K562 (cell line): ENCODE measurements at regions not wholly inside any gene's neighbourhood (a gene's known extent, or its start where the extent isn't known, plus 50 kb on each side); places are given as distances from the start of the nearest gene placed in this dataset.

Source experiments
- ATAC-seq: fragments of 200-7000 bp; cut with Tn5 transposase; 3 replicates; pipeline ENCODE4 v1.9.1; 2020; ENCODE audit warnings: moderate library complexity
- BruUV-seq: library from RNA; stranded (reverse); fragments of 400-500 nt; replicated peaks from 2 replicates; lab custom pipeline; 2021; lab: Mats Ljungman, UMichigan
- CTCF ChIA-PET: fragments of 300-600 bp; formaldehyde crosslinking; extraction: SDS; loops from one replicate; lab custom pipeline; 2021; ENCODE audit warnings: low intra/inter-chr PET ratio; lab: Yijun Ruan, JAX
- POLR2A ChIA-PET: fragments of 300-600, 350-650 bp; sonication (Branson Sonifier 250); formaldehyde crosslinking; extraction: SDS; loops from one replicate; lab custom pipeline; 2021; ENCODE audit warnings: antibody characterized with exemption, inconsistent platforms; lab: Yijun Ruan, JAX
- DNase-seq, 4 experiments: peaks; one replicate each; pipeline versions ENCODE4 v3.0.0 to v3.0.0-alpha.2; 2011 to 2018; ENCODE audit warnings: low spot score in 3 of 4, mixed read lengths in 3 of 4; ENCODE audit errors: extremely low read depth in 1 of 4
- FAIRE-seq: peaks from 2 replicates; lab custom pipeline; 2011; peaks lifted over from hg19 to GRCh38; lab: Jason Lieb, UNC
- H2AFZ ChIP-seq: 2 replicates; pipeline ENCODE4 v1.6.0; 2011; ENCODE audit warnings: low read depth, low read length, control low read depth, inconsistent platforms
- H3K27ac ChIP-seq: fragments of 200-600 bp; 3 replicates; pipeline ENCODE4 v1.8.0; 2011; ENCODE audit warnings: low read depth, mild to moderate bottlenecking, control low read depth, inconsistent platforms, low read length, moderate library complexity, mixed read lengths; ENCODE audit errors: extremely low read depth
- H3K27me3 ChIP-seq, 2 experiments: fragments of 300-600 bp in 1 of 2; 2 replicates in 1 of 2; 3 replicates in 1 of 2; pipeline versions ENCODE4 v1.6.0 to v1.8.0; 2011; ENCODE audit warnings: inconsistent platforms in 2 of 2, low read length in 2 of 2, mild to moderate bottlenecking in 1 of 2, mixed read lengths in 1 of 2, moderate library complexity in 1 of 2; ENCODE audit not compliant: control insufficient read depth in 2 of 2, insufficient read depth in 2 of 2
- H3K36me3 ChIP-seq: fragments of 300-600 bp; 3 replicates; pipeline ENCODE4 v1.8.0; 2011; ENCODE audit warnings: mild to moderate bottlenecking, low read length, inconsistent platforms; ENCODE audit not compliant: control insufficient read depth, insufficient read depth
- H3K4me1 ChIP-seq, 2 experiments: fragments of 200-600 bp in 1 of 2; replicated peaks in 1 of 2; 2 replicates in 1 of 2; 3 replicates in 1 of 2; pipeline versions ENCODE4 v1.5.1 to v1.8.0; 2011; ENCODE audit warnings: inconsistent platforms in 2 of 2, low read length in 2 of 2, mild to moderate bottlenecking in 1 of 2, mixed read lengths in 1 of 2, moderate library complexity in 1 of 2; ENCODE audit not compliant: control insufficient read depth in 2 of 2, insufficient read depth in 2 of 2
- H3K4me2 ChIP-seq: 2 replicates; pipeline ENCODE4 v1.6.1; 2011; ENCODE audit warnings: low read length, control low read depth, inconsistent platforms, mixed read lengths; ENCODE audit not compliant: insufficient read depth
- H3K4me3 ChIP-seq: fragments of 200-600 bp; sonication (generic), shearing (Covaris generic); 2 replicates; pipeline ENCODE4 v1.5.1; 2016; ENCODE audit warnings: control low read depth, inconsistent platforms
- H3K79me2 ChIP-seq: fragments of 200-600 bp; 3 replicates; pipeline ENCODE4 v1.8.0; 2011; ENCODE audit warnings: low read length, inconsistent platforms; ENCODE audit not compliant: control insufficient read depth, insufficient read depth
- H3K9ac ChIP-seq, 2 experiments: 2 replicates each; pipeline versions ENCODE4 v1.6.0 to v1.6.1; 2011; ENCODE audit warnings: low read depth in 2 of 2, low read length in 2 of 2, control low read depth in 1 of 2, inconsistent platforms in 1 of 2, mild to moderate bottlenecking in 1 of 2, mixed read lengths in 1 of 2; ENCODE audit not compliant: insufficient read depth in 1 of 2
- H3K9me1 ChIP-seq: one replicate; pipeline ENCODE4 v1.6.0; 2011; ENCODE audit warnings: inconsistent platforms, mild to moderate bottlenecking, low read length, moderate library complexity; ENCODE audit not compliant: control insufficient read depth, insufficient read depth
- H3K9me3 ChIP-seq: replicated peaks from 2 replicates; pipeline ENCODE4 v1.5.1; 2011; ENCODE audit warnings: low read depth, low read length, inconsistent platforms; ENCODE audit not compliant: control insufficient read depth, insufficient read depth
- H4K20me1 ChIP-seq: replicated peaks from 2 replicates; pipeline ENCODE4 v1.6.1; 2011; ENCODE audit warnings: low read length, inconsistent platforms, mixed read lengths; ENCODE audit not compliant: control insufficient read depth, insufficient read depth
- CBX3 ChIP-seq, 2 experiments: IDR thresholded peaks; 1 replicate in 1 of 2; 2 replicates in 1 of 2; pipeline ENCODE4 v1.6.1; 2012; ENCODE audit warnings: inconsistent platforms in 2 of 2, low read length in 2 of 2, borderline replicate concordance in 1 of 2, control low read depth in 1 of 2
- NFYB ChIP-seq: IDR thresholded peaks from 2 replicates; pipeline ENCODE4 v1.6.1; 2011; ENCODE audit warnings: mild to moderate bottlenecking, moderate library complexity; ENCODE audit not compliant: insufficient read length; ENCODE audit errors: extremely low read depth
- RBM25 ChIP-seq: fragments of 200-400 bp; formaldehyde crosslinking; IDR thresholded peaks from 2 replicates; pipeline ENCODE4 v1.6.1; 2018; ENCODE audit warnings: low read length, low read depth, moderate library complexity; ENCODE audit not compliant: severe bottlenecking
- SMARCA4 ChIP-seq: fragments of 450-650 bp; IDR thresholded peaks from 2 replicates; pipeline ENCODE4 v1.6.1; 2016
- ZNF143 ChIP-seq: sonication (generic); formaldehyde crosslinking; IDR thresholded peaks from 2 replicates; pipeline ENCODE4 v1.9.0; 2022; ENCODE audit warnings: mild to moderate bottlenecking, missing genetic modification reagents
- ZNF239 ChIP-seq: fragments of 250-450 bp; sonication (Bioruptor Pico); IDR thresholded peaks from 2 replicates; pipeline ENCODE4 v1.4.0; 2020; ENCODE audit warnings: mild to moderate bottlenecking
- ZNF316 ChIP-seq: fragments of 450-650 bp; IDR thresholded peaks from 2 replicates; pipeline ENCODE4 v1.6.1; 2016
- ZNF431 ChIP-seq: sonication (generic); formaldehyde crosslinking; IDR thresholded peaks from 2 replicates; pipeline ENCODE4 v1.8.0; 2022; ENCODE audit warnings: mild to moderate bottlenecking, missing genetic modification reagents
- WGBS: fragments of 100-300 bp; shearing (Covaris generic); methylation state at CpG from one replicate; pipeline ENCODE4 v1.1.6; 2016; ENCODE audit warnings: low coverage, mixed read lengths; ENCODE audit not compliant: insufficient coverage; ENCODE audit errors: missing lambda C conversion rate; 5-methylcytosine and 5-hydroxymethylcytosine counted together
- in situ Hi-C: fragments of 300-500 bp; cut with MboI; formaldehyde crosslinking; loops from 4 replicates; pipeline ENCODE4 v1.15.0; 2018; ENCODE audit warnings: inconsistent platforms, mixed read lengths
- intact Hi-C: fragments of 100-400 bp; cut with micrococcal nuclease; formaldehyde crosslinking; loops from 2 replicates; pipeline ENCODE4 v1.14.2; 2022
- TF ChIP-seq, protein P1 (sequence below): fragments of 450-650 bp; IDR thresholded peaks from 2 replicates; pipeline ENCODE4 v1.6.1; 2016
- TF ChIP-seq, protein P2 (sequence below): fragments of 450-650 bp; IDR thresholded peaks from 2 replicates; pipeline ENCODE4 v1.6.1; 2016; ENCODE audit warnings: mild to moderate bottlenecking

GRCh38 chr6:155656024-155656423 lies 200.4 kb upstream of the NOX3 start:
- H3K9me3 ChIP-seq: 0 out of 2 replicates have a peak, but pooled peaks cover 2% of the 10 kb centered on the region
- TF ChIP-seq ZNF431 (CRISPR knock-in tag) (peak; percentile 74; the same call in 1 of the 2 replicates), ZNF143 (CRISPR knock-in tag) (no peak), ZNF316 (peak; percentile 53), NFYB (no peak)
- TF ChIP-seq, protein P1, sequence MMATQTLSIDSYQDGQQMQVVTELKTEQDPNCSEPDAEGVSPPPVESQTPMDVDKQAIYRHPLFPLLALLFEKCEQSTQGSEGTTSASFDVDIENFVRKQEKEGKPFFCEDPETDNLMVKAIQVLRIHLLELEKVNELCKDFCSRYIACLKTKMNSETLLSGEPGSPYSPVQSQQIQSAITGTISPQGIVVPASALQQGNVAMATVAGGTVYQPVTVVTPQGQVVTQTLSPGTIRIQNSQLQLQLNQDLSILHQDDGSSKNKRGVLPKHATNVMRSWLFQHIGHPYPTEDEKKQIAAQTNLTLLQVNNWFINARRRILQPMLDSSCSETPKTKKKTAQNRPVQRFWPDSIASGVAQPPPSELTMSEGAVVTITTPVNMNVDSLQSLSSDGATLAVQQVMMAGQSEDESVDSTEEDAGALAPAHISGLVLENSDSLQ: no peak
- TF ChIP-seq, all 486 proteins: peak for 2
- H3K79me2 ChIP-seq: no peaks in the 10 kb centered on the region
- ATAC-seq (no peak), DNase-seq (no peak), FAIRE-seq (no peak)
- in situ Hi-C loops: no loop called here
- intact Hi-C loops: no loop called here
- ChIA-PET CTCF (no interaction called here), POLR2A (interaction anchor here (1.0 kb wide), 1 partner anchor 13 kb away, joined by 3 read pairs; no protein-coding TSS in a partner anchor)
- H3K36me3 ChIP-seq: no peaks in the 10 kb centered on the region
- peaks cover 0 to 16% of the 10 kb centered on the region in 2 experiments; a peak in 2 of 5 replicates for H3K4me1 ChIP-seq
- H3K9me1 ChIP-seq: no peaks in the 10 kb centered on the region
- no peak overlapping the region for H3K9ac ChIP-seq
- H3K27me3 ChIP-seq: no peaks in the 10 kb centered on the region
- no peak overlapping the region for H3K4me3 ChIP-seq
- H2AFZ ChIP-seq: no peak overlapping the region
- BruUV-seq: no TSS peak
- 44% methylated on average over 3 of the region's 3 CpGs for WGBS
- H3K27ac ChIP-seq: no peak overlapping the region
- no peak overlapping the region for H3K4me2 ChIP-seq
- no peaks in the 10 kb centered on the region for H4K20me1 ChIP-seq

GRCh38 chr6:155654474-155654873 lies 198.8 kb upstream of the NOX3 start:
- no peak overlapping the region for H2AFZ ChIP-seq
- no peak overlapping the region for H3K4me2 ChIP-seq
- POLR2A ChIA-PET: no interaction called here
- H3K9me3 ChIP-seq: 0 out of 2 replicates have a peak, but pooled peaks cover 2% of the 10 kb centered on the region
- no peaks in the 10 kb centered on the region for H3K27me3 ChIP-seq
- TF ChIP-seq, protein P2, sequence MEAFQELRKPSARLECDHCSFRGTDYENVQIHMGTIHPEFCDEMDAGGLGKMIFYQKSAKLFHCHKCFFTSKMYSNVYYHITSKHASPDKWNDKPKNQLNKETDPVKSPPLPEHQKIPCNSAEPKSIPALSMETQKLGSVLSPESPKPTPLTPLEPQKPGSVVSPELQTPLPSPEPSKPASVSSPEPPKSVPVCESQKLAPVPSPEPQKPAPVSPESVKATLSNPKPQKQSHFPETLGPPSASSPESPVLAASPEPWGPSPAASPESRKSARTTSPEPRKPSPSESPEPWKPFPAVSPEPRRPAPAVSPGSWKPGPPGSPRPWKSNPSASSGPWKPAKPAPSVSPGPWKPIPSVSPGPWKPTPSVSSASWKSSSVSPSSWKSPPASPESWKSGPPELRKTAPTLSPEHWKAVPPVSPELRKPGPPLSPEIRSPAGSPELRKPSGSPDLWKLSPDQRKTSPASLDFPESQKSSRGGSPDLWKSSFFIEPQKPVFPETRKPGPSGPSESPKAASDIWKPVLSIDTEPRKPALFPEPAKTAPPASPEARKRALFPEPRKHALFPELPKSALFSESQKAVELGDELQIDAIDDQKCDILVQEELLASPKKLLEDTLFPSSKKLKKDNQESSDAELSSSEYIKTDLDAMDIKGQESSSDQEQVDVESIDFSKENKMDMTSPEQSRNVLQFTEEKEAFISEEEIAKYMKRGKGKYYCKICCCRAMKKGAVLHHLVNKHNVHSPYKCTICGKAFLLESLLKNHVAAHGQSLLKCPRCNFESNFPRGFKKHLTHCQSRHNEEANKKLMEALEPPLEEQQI: 0 out of 2 replicates have a peak, but pooled peaks have one; percentile 10
- TF ChIP-seq ZNF239 (CRISPR knock-in tag) (no peak), SMARCA4 (no peak), CBX3 (IDR thresholded peaks at IDR 0.05; ENCODE audit: borderline replicate concordance in 1 of 2, low read length in 2 of 2) (peak in 1 of 2 experiments; percentile 37; a peak in 1 of 3 replicates), RBM25 (peak; percentile 35)
- TF ChIP-seq, all 486 proteins: peak for 3
- no peaks in the 10 kb centered on the region for H3K9me1 ChIP-seq
- no peak overlapping the region for H3K27ac ChIP-seq
- H3K4me1 ChIP-seq: peaks cover 0 to 13% of the 10 kb centered on the region in 2 experiments; a peak in 2 of 5 replicates
- intact Hi-C loops (no loop called here), in situ Hi-C loops (no loop called here)
- ATAC-seq (no peak), FAIRE-seq (no peak), DNase-seq (no peak)
- no peaks in the 10 kb centered on the region for H3K79me2 ChIP-seq
- no peaks in the 10 kb centered on the region for H4K20me1 ChIP-seq
- no peaks in the 10 kb centered on the region for H3K36me3 ChIP-seq
- no peak overlapping the region for H3K9ac ChIP-seq
- H3K4me3 ChIP-seq: no peak overlapping the region
- BruUV-seq: no TSS peak
- CTCF ChIA-PET: no interaction called here
